Stimulated activated CD8-positive, alpha-beta memory T cell treated with anti-CD3 and anti-CD28 coated beads, Interleukin-12 subunit alpha, Interleukin-12 subunit beta, amount 100 ng/mL, for 24 hours (primary cell): ENCODE measurements at regions not wholly inside any gene's neighbourhood (a gene's known extent, or its start where the extent isn't known, plus 50 kb on each side); places are given as distances from the start of the nearest gene placed in this dataset.
A peak's percentile ranks its signal among the peaks of the same experiment; 100 is the strongest.

Source experiments
- DNase-seq: peaks from one replicate; pipeline ENCODE4 v3.0.0-alpha.2; 2020; ENCODE audit errors: extremely low read depth

DNA sequence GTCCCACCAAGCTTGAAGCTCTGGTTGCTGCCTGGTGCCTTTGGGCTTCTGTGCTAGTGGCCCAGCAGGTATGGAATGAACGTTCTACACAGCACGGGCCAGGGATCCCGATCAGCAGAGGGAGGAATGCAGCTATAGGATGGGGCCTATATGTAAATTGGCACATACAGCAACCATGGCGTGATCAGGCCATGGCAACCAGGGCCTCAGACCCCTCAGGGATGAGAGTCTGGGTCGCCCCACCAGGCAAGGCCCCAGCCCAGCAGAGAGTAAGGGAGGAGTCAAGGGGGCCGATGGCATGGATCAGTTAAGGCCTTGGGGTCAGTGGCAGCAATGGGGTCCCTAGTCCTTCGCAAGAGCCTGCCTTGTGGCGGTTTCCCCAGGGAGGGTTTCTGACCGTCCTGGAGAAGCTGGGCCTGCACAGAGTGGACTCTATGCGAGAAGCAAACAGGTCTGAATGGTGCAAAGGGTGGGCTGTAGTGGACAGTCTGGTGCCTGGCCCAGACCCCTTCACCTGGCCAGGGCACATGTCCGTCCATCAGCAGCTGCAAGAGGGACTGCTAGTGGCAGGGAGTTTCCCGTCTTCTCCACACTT, 98.2 kb upstream of the SLC22A11 start:
- no peak for DNase-seq

DNA sequence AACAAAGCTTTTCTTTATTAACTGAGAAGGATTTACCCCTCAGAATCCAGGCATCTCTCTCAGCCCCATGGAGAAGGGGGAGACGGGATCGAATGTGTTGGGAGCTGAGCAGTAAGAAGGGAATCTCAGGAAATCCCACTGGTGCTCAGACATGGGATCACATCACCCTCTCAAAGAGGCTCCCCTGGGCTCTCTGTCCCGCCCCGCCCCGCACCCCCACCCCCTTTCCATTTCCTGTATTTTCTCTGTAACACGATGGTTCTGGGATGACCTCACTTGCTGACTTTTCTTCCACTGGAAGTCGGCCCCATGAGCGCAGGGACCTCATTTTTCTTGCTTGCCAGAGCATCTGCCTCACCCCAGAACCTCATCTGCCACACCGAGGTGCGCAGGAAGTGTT, 96.7 kb upstream of the SLC22A11 start:
- DNase-seq = no peak

GRCh38 chr11:64459609-64460008, 96.1 kb upstream of the SLC22A11 start:
- no peak for DNase-seq

DNA sequence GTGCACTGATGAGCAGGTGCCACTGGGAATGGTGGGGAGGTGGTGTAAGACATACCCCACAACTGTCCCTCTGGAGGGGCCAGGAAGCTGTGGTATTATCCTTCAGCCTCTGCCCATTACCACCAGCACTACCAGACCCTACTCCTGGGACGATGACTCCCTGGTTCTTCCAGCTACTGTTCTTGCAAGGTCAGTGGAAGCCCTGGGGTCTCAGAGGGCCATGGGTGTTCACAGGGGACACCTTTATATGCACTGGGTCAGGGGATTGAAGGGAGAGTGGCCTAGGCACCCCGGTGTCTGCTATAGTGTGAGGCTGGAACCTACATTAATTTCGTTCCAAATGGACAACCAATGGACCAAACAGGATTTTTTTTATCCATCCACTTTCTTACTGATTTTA, 94.7 kb upstream of the SLC22A11 start:
- DNase-seq = no peak

DNA sequence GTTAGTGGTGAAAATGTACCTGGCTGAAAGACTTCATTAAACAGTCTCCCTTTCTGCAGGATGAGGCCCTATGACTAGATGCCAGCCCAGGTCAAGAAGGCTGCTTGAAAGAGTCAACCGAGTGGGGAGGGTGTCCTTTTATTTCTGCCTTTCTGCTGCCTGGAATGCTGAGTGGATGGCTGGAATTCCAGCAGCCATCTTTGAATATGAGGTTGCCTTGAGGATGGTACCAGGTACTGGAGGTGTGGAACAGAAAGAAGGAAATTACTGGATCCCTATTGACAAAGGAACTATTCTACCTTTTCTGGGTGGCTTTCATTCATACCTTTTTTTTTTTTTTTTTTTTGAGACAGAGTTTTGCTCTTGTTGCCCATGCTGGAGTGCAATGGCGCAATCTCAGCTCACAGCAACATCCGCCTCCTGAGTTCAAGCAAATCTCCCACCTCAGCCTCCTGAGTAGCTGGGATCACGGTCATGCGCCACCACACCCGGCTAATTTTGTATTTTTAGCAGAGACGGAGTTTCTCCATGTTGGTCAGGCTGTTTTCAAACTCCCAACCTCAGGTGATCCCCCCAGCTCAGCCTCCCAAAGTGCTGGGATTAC, 89.5 kb upstream of the SLC22A11 start:
- DNase-seq = no peak

GRCh38 chr11:64469288-64469687, 86.5 kb upstream of the SLC22A11 start:
- no peak for DNase-seq

DNA sequence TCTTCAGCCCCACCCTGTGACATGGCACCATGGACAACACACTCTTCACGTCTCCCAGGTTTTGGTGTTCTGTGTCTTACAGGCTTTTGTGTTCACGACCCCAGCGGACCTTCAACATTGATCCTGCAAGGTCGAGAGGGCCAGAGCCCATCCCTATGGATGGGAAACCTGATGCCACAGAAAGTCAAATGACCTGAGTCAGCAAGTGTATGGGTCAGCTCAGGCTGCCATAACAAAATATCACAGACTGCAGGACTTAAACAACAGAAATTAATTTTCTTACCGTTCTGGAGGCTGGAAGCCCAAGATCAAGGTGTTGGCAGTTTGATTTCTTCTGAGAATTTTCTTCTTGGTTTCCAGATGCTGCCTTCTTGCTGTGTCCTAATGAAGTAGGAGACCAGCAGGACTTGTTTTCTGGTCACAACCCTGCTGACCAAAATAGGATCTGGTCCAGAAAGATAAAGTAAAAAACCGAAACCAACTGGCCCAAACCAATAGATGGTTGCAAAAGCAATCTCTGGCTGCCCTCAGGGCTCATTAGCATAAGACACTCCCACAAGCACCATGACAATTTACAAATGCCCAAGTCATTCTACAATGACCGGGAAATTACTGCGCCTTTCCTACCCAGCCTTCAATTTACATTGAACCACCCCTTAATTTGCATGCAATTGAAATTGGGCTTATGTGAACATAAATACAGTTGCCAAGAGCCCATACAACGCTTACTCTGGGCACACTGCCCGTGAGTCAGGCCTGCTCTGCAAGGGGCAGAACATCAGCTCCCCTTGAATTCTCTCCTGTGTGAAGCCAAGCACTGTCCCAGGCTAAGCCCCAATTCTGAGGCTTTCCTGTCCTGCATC, 82.9 kb upstream of the SLC22A11 start:
- DNase-seq = no peak

- DNase-seq = no peak
Observed at GRCh38 chr11:64474680-64475079, 81.1 kb upstream of the SLC22A11 start.

GRCh38 chr11:64475145-64475544, 80.6 kb upstream of the SLC22A11 start:
- DNase-seq = no peak

GRCh38 chr11:64476881-64477280, 78.9 kb upstream of the SLC22A11 start:
- DNase-seq = no peak

DNA sequence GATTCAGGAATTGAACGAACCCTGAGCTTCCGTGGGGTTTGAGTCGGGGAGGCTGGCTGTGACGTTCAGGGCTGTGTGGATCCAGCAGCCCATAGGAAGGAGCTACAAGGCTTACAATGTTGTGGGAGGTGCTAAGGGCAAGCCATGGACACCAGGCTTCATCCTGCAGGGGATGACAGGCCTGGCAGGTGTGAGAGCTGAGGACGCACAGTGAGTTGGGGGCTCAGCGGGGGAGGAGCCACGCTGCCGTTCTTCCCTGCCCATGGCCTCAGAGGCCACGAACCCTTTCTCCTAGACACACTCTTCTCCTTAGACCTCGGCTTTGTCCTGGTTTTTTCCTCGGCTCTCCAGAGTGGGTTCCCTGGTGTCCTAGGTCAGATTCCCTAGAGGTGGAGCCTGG, 78.1 kb upstream of the SLC22A11 start:
- no peak for DNase-seq

DNA sequence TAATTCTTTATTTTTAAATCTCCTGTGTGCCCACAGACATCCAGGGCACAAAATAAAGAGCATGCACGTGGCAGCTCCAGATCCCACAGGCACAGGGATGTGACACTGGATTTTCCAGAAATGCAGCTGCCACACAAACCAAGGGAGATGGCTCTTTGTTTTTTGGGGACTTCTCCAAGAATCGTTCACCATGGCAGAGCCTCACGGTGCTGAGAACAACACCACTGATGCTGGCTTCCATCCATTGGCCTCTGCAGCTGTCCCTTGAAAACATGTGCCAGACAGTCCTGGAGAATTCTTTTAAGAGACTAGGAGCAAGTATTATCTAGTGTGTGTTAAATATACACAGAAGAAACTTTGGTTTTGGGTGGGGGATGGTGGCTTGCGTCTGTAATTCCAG, 73.2 kb upstream of the SLC22A11 start:
- DNase-seq = no peak

- no peak for DNase-seq
Observed at GRCh38 chr11:64484191-64485022, 71.3 kb upstream of the SLC22A11 start.

DNA sequence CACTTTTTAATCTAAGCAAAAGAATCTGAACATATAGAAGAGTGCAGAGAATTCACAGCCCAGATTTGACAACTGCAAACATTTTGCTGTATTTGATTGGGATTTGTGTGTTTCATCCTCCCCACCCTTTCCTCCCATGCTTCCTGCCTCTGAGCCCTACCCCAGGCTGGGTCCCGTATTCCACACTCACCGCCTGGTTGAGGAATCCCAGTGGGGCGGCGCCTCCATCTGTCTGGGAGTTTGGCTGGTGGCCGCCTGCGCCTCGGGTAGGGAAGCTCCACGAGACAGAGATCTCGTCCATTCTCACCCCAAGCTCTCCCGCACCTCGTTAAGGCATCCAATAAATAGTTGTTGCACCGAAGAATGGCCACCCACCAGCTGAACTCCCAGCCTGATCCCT, 70.7 kb upstream of the SLC22A11 start:
- no peak for DNase-seq

GRCh38 chr11:64489831-64490441, 65.8 kb upstream of the SLC22A11 start:
- peak; percentile 7 for DNase-seq

DNA sequence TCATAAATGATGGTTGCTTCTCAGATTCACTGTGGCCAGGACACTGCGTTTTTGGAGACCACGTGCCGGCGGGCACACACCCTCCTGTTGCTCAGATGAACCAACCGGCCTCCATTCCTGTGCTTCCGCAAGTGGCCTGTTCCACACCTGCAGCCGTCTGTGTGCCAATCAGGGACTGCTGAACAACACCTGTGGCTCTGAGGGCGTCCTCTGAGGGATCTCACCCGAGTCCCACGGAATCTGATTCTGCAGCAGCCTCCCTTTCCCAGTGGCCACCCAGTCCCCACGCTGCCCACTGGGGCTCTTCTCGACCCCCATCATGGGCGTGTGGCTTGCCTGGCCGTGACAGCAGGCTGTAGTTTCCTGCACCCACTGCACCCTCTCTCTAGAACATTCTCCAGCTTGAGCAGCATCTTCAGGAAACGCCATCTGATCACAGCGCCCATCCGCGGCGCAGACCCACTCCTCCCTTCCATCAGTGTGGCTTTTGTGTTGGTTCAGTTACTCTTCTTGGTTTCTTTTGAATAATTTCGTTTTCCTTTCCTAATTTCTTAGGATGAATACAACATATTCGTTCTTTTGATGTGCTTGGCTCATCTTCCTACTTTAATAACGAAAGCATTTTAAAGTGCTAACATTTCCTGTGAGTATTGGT, 65.1 kb upstream of the SLC22A11 start:
- DNase-seq = no peak

- DNase-seq = no peak
Observed at GRCh38 chr11:64492561-64492960, 63.2 kb upstream of the SLC22A11 start.

- no peak for DNase-seq
Observed at GRCh38 chr11:64498136-64498535, 57.6 kb upstream of the SLC22A11 start.

- no peak for DNase-seq
Observed at GRCh38 chr11:64499261-64500004, 56.3 kb upstream of the SLC22A11 start.

DNA sequence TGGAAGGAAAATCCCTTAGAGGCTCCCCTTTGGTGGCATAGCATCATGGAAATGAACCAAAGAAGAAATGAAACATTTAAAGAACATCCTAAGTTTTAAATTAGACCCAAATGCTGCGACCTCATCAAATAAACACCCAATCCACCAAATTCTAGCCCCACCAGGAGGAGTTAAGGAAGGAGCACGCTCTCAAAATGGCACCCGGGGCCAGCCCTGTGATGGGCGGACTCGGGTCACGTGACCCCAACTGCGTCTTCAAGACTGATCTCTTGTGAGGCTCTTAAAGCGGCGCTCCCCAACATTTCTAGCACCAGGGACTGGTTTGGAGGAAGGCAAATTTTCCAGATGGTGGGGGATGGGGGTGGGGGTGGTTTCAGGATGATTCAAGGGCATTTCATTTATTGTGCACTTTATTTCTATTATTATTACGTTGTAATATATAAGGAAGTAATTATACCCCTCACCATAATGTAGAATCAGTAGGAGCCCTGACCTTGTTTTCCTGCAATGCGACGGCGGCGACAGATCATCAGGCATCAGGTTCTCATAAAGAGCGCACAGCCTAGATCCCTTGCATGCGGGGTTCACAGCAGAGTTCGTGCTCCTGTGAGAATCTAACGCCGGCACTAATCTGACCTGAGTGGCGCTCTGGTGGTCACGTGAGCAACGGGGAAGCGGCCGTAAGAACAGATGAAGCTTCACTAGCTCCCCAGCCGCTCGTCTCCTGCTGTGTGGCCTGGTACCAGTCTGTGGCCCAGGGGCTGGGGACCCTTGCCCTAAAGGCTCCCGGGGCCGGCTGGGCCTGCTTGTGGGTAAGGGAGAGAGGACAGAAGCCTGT, 55.3 kb upstream of the SLC22A11 start:
- DNase-seq = no peak
